Nephron progenitor cell (in vitro differentiated cells): ENCODE measurements at regions not wholly inside any gene's neighbourhood (a gene's known extent, or its start where the extent isn't known, plus 50 kb on each side); places are given as distances from the start of the nearest gene placed in this dataset.

Experiments used
- DNase-seq: peaks from one replicate; pipeline ENCODE4 v3.0.0; 2021
- H3K27ac Mint-ChIP-seq: 2 replicates; pipeline ENCODE4 v1.8.0; 2021; ENCODE audit warnings: mild to moderate bottlenecking, moderate library complexity, mixed read lengths
- H3K27me3 Mint-ChIP-seq: 2 replicates; pipeline ENCODE4 v1.8.0; 2021; ENCODE audit warnings: mild to moderate bottlenecking, low read depth, mixed read lengths; ENCODE audit not compliant: poor library complexity
- H3K36me3 Mint-ChIP-seq: 2 replicates; pipeline ENCODE4 v1.8.0; 2021; ENCODE audit warnings: low read depth, mixed read lengths
- H3K4me1 Mint-ChIP-seq: 2 replicates; pipeline ENCODE4 v1.8.0; 2021; ENCODE audit warnings: mixed read lengths
- H3K4me3 Mint-ChIP-seq: 2 replicates; pipeline ENCODE4 v1.8.0; 2021; ENCODE audit warnings: mild to moderate bottlenecking, moderate library complexity, mixed read lengths
- H3K9me3 Mint-ChIP-seq: 2 replicates; pipeline ENCODE4 v1.8.0; 2021; ENCODE audit warnings: mild to moderate bottlenecking, moderate library complexity, mixed read lengths
- CTCF ChIP-seq: fragments of 200-600 bp; sonication (generic); IDR thresholded peaks from 2 replicates; pipeline ENCODE4 v1.5.0; 2021; ENCODE audit warnings: antibody characterized with exemption

GRCh38 chr9:115220319-115221005 lies 102.5 kb upstream of the TNC start:
- no peak for DNase-seq
- H3K27ac Mint-ChIP-seq: no peak overlapping the region
- no peak overlapping the region for H3K4me3 Mint-ChIP-seq
- TF ChIP-seq CTCF: no peak
- no peaks in the 10 kb centered on the region for H3K4me1 Mint-ChIP-seq
- H3K27me3 Mint-ChIP-seq: peaks cover 4% of the 10 kb centered on the region
- H3K9me3 Mint-ChIP-seq: no peaks in the 10 kb centered on the region
- no peaks in the 10 kb centered on the region for H3K36me3 Mint-ChIP-seq

- H3K27ac Mint-ChIP-seq: no peak overlapping the region
- no peak overlapping the region for H3K4me3 Mint-ChIP-seq
- DNase-seq: no peak
- TF ChIP-seq CTCF: no peak
- no peaks in the 10 kb centered on the region for H3K4me1 Mint-ChIP-seq
- peaks cover 4% of the 10 kb centered on the region for H3K27me3 Mint-ChIP-seq
- no peaks in the 10 kb centered on the region for H3K9me3 Mint-ChIP-seq
- no peaks in the 10 kb centered on the region for H3K36me3 Mint-ChIP-seq
These were observed 105.5 kb upstream of the TNC start for GRCh38 chr9:115223471-115223870.

- no peak overlapping the region for H3K4me3 Mint-ChIP-seq
- H3K27me3 Mint-ChIP-seq: peaks cover 4% of the 10 kb centered on the region
- no peak overlapping the region for H3K27ac Mint-ChIP-seq
- no peaks in the 10 kb centered on the region for H3K36me3 Mint-ChIP-seq
- DNase-seq: no peak
- no peaks in the 10 kb centered on the region for H3K4me1 Mint-ChIP-seq
- TF ChIP-seq CTCF: no peak
- no peaks in the 10 kb centered on the region for H3K9me3 Mint-ChIP-seq
These were observed 107.6 kb upstream of the TNC start for GRCh38 chr9:115225459-115226116.

GRCh38 chr9:115226152-115226551 lies 108.2 kb upstream of the TNC start:
- Mint-ChIP-seq H3K4me1 (no peaks in the 10 kb centered on the region), H3K4me3 (no peak overlapping the region), H3K36me3 (no peaks in the 10 kb centered on the region), H3K27ac (no peak overlapping the region), H3K9me3 (no peaks in the 10 kb centered on the region), H3K27me3 (peaks cover 4% of the 10 kb centered on the region)
- no peak for DNase-seq
- peak; percentile 13 for TF ChIP-seq CTCF

GRCh38 chr9:115229496-115229895 lies 111.5 kb upstream of the TNC start:
- no peak for DNase-seq
- H3K36me3 Mint-ChIP-seq: no peaks in the 10 kb centered on the region
- no peak overlapping the region for H3K4me3 Mint-ChIP-seq
- no peaks in the 10 kb centered on the region for H3K9me3 Mint-ChIP-seq
- TF ChIP-seq CTCF: no peak
- H3K4me1 Mint-ChIP-seq: peaks cover 7% of the 10 kb centered on the region
- no peak overlapping the region for H3K27ac Mint-ChIP-seq
- peaks cover 3% of the 10 kb centered on the region for H3K27me3 Mint-ChIP-seq
